ENCODE measurements at regions not wholly inside any gene's neighbourhood (a gene's known extent, or its start where the extent isn't known, plus 50 kb on each side); places are given as distances from the start of the nearest gene placed in this dataset.

GRCh38 chr3:176447369-176447768 is 749.9 kb downstream of the TBL1XR1 start:
- peaks cover 8% of the 10 kb centered on the region for H3K9me3 Mint-ChIP-seq
- CTCF ChIA-PET: no interaction called here
- H3K27me3 Mint-ChIP-seq: no peaks in the 10 kb centered on the region
- H3K4me1 Mint-ChIP-seq (ENCODE audit: low read depth): no peaks in the 10 kb centered on the region
- DNase-seq: no peak
- POLR2A ChIA-PET: no interaction called here
- no peak overlapping the region for H3K27ac Mint-ChIP-seq
- no peak overlapping the region for H3K4me3 Mint-ChIP-seq
- intact Hi-C loops (cut with micrococcal nuclease): no loop called here
- H3K36me3 Mint-ChIP-seq: no peaks in the 10 kb centered on the region

- no peaks in the 10 kb centered on the region for H3K36me3 Mint-ChIP-seq
- H3K9me3 Mint-ChIP-seq: peaks cover 5% of the 10 kb centered on the region
- no peak overlapping the region for H3K4me3 Mint-ChIP-seq
- POLR2A ChIA-PET: no interaction called here
- CTCF ChIA-PET: no interaction called here
- no peaks in the 10 kb centered on the region for H3K27me3 Mint-ChIP-seq
- no peaks in the 10 kb centered on the region for H3K4me1 Mint-ChIP-seq (ENCODE audit: low read depth)
- intact Hi-C loops (cut with micrococcal nuclease): no loop called here
- no peak for DNase-seq
- no peak overlapping the region for H3K27ac Mint-ChIP-seq
These were observed 755.0 kb downstream of the TBL1XR1 start for GRCh38 chr3:176442326-176442725.

DNA sequence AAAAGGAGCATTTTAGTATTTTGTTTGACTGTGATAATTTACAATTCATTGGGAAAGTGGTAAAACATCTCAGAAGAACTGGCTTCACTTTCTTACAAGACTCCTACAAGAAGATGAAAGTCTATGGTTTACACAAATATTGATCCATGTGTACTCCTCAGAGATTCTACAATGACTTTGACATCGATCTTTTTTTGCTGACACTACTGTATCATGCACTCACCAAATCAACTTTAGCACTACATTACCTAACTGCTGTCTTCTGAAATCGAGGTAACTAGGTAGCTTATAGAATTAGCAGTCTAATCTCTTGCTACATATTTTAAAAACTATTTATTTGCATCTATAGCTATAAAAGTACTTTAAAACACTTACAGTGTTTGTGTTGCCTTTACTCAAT is 757.6 kb downstream of the TBL1XR1 start:
- ChIA-PET POLR2A (no interaction called here), CTCF (no interaction called here)
- Mint-ChIP-seq H3K27ac (no peak overlapping the region), H3K27me3 (no peaks in the 10 kb centered on the region), H3K9me3 (peaks cover 5% of the 10 kb centered on the region), H3K36me3 (no peaks in the 10 kb centered on the region), H3K4me1 (ENCODE audit: low read depth) (no peaks in the 10 kb centered on the region), H3K4me3 (no peak overlapping the region)
- intact Hi-C loops (cut with micrococcal nuclease): no loop called here
- DNase-seq: no peak

DNA sequence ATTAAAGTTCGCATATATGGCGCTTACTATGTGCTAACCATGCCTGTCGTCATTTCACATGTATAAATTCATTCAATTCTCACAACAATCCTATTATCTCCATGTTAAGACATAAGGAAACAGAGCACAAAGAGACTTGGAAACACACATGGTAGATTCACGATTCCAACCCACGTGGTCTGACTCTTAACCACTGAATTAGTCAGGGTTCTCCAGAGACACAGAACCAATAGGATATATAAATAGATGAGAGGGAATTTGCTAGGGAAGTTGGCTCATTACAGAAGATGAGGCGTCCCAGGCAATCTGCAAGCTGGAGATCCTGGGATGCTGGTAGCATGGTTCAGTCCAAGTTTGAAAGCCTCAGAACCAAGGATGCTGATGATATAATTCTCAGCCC is 765.3 kb downstream of the TBL1XR1 start:
- intact Hi-C loops (cut with micrococcal nuclease): no loop called here
- Mint-ChIP-seq H3K27me3 (no peaks in the 10 kb centered on the region), H3K9me3 (no peaks in the 10 kb centered on the region), H3K36me3 (no peaks in the 10 kb centered on the region), H3K4me3 (no peak overlapping the region), H3K27ac (no peak overlapping the region), H3K4me1 (ENCODE audit: low read depth) (no peaks in the 10 kb centered on the region)
- no peak for DNase-seq
- ChIA-PET CTCF (no interaction called here), POLR2A (interaction anchor here (0.6 kb wide), 1 partner anchor 1497 kb away, joined by 3 read pairs; no protein-coding TSS in a partner anchor)

GRCh38 chr3:176431038-176431418 is 766.3 kb downstream of the TBL1XR1 start:
- POLR2A ChIA-PET: no interaction called here
- no peaks in the 10 kb centered on the region for H3K9me3 Mint-ChIP-seq
- CTCF ChIA-PET: no interaction called here
- no peak overlapping the region for H3K4me3 Mint-ChIP-seq
- H3K27me3 Mint-ChIP-seq: no peaks in the 10 kb centered on the region
- intact Hi-C loops (cut with micrococcal nuclease): no loop called here
- no peaks in the 10 kb centered on the region for H3K36me3 Mint-ChIP-seq
- H3K4me1 Mint-ChIP-seq (ENCODE audit: low read depth): no peaks in the 10 kb centered on the region
- DNase-seq: no peak
- H3K27ac Mint-ChIP-seq: no peak overlapping the region

DNA sequence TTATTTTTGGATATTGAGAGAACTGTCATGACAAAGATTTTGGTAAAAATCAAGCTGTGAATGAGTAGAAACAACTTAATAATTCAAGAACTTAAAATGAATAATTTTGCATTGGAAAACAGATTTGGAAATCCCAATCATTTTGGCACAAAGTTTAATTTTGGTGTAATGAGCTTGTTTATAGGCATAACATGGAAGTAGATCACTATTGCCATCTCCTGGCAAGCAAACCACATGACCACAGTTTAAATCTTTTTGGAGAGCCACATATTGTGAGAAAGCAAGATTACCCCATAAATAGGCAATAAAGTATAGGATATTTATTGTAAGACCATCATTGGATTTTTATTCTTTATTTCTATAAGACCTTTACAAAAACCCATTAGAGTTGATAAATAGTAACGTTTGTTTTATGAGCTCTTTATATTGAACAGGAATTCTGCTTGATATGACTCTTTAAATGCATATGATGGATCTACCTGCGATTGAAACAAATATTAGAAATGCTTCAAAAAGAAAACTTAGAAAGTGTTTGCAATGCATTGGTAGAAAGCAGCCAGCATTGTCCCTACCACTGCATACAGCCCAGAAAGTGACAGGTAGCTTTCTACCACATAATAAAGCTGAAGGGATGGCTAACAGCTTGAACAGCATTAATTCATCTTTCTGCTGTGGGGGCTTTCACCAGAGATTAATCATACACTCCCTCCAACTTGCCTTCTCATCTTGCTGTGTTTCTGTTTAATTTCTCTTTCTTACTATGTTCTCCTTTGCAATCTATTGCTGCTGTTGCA is 766.8 kb downstream of the TBL1XR1 start:
- Mint-ChIP-seq H3K9me3 (no peaks in the 10 kb centered on the region), H3K4me3 (no peak overlapping the region), H3K36me3 (no peaks in the 10 kb centered on the region), H3K27ac (no peak overlapping the region), H3K27me3 (no peaks in the 10 kb centered on the region), H3K4me1 (ENCODE audit: low read depth) (no peaks in the 10 kb centered on the region)
- intact Hi-C loops (cut with micrococcal nuclease): no loop called here
- CTCF ChIA-PET: no interaction called here
- POLR2A ChIA-PET: no interaction called here
- DNase-seq: no peak

DNA sequence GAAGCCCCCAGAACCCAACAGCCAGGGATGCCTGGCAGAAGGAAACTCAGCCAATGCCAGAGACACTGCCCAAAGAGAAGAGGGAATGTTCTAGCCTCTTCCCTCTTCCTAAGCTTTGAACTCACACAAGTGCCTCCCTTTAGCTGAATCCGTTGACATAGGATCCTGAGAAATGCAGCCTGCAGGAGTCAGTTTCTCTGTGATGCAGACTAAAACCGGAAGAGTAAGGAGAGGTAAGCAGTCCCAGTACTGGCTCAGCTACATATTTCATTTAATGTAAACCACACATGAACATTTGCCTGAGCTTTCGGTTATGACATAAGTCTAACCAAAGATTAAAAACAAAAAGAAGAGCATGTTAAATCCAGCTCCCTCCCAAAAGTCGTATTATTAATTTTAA is 768.7 kb downstream of the TBL1XR1 start:
- H3K4me1 Mint-ChIP-seq (ENCODE audit: low read depth): no peaks in the 10 kb centered on the region
- no peak for DNase-seq
- CTCF ChIA-PET: no interaction called here
- no peak overlapping the region for H3K27ac Mint-ChIP-seq
- no peak overlapping the region for H3K4me3 Mint-ChIP-seq
- POLR2A ChIA-PET: no interaction called here
- intact Hi-C loops (cut with micrococcal nuclease): no loop called here
- H3K27me3 Mint-ChIP-seq: no peaks in the 10 kb centered on the region
- H3K36me3 Mint-ChIP-seq: no peaks in the 10 kb centered on the region
- no peaks in the 10 kb centered on the region for H3K9me3 Mint-ChIP-seq

- H3K27me3 Mint-ChIP-seq: no peaks in the 10 kb centered on the region
- DNase-seq: no peak
- H3K4me3 Mint-ChIP-seq: no peak overlapping the region
- H3K36me3 Mint-ChIP-seq: no peaks in the 10 kb centered on the region
- intact Hi-C loops (cut with micrococcal nuclease): no loop called here
- no peaks in the 10 kb centered on the region for H3K9me3 Mint-ChIP-seq
- ChIA-PET CTCF (no interaction called here), POLR2A (no interaction called here)
- H3K27ac Mint-ChIP-seq: no peak overlapping the region
- H3K4me1 Mint-ChIP-seq (ENCODE audit: low read depth): no peaks in the 10 kb centered on the region
These were observed 770.9 kb downstream of the TBL1XR1 start for GRCh38 chr3:176426371-176426770.

DNA sequence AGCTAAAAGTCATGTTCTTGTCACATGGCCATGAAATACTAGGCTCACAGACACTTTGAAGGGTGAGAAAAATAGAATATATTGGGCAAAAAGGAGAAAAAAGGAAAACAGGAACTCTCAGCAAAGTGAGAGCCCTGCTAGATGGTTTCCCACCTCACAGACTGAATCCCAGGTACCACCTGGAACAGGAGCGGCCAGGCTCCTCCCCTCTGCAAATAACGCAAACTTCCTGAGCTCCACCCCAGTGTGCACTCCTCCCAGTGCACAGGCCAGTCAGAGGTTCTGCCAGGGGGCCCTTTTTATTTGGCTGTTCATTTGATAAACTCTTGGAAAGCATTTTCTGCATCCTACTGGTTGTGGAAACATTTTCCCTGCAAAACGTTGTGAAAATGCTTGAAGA is 780.4 kb downstream of the TBL1XR1 start:
- no peak for DNase-seq
- no peaks in the 10 kb centered on the region for H3K9me3 Mint-ChIP-seq
- no peak overlapping the region for H3K4me3 Mint-ChIP-seq
- intact Hi-C loops (cut with micrococcal nuclease): no loop called here
- CTCF ChIA-PET: interaction anchor here (1.0 kb wide), 1 partner anchor 16 kb away, joined by 6 read pairs; no protein-coding TSS in a partner anchor
- no peak overlapping the region for H3K27ac Mint-ChIP-seq
- H3K27me3 Mint-ChIP-seq: no peaks in the 10 kb centered on the region
- POLR2A ChIA-PET: no interaction called here
- H3K36me3 Mint-ChIP-seq: no peaks in the 10 kb centered on the region
- H3K4me1 Mint-ChIP-seq (ENCODE audit: low read depth): no peaks in the 10 kb centered on the region

DNA sequence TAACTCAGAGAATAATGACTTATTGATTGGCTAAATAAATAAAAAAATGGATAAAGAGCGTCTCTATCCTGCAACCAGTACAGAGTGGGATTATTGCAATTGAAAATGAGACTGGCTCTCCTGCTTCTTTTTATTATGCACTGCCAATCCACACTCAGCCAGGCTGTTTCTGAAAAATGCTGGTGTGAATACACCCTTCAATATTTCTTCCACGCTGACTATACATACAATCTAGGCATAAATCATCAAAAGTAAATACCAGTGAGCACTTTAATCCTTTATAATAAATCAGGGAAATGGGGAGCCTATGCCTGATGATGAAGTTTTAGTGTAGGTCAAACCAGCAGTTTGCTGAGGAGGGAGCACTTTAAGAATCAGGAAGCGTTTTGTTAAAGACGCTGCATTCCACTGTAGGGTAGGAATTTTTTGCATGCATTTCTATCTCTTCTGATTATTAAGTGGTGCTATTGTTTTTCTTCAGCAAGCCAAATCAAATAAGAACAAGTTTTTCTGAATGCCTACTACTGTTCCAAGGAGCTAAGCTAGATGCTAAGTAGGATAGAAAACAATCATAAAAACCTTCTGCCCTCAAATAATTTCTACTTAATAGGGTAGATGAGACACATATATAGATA is 781.5 kb downstream of the TBL1XR1 start:
- no peak for DNase-seq
- intact Hi-C loops (cut with micrococcal nuclease): no loop called here
- ChIA-PET CTCF (no interaction called here), POLR2A (no interaction called here)
- Mint-ChIP-seq H3K27me3 (no peaks in the 10 kb centered on the region), H3K4me1 (ENCODE audit: low read depth) (no peaks in the 10 kb centered on the region), H3K4me3 (no peak overlapping the region), H3K9me3 (no peaks in the 10 kb centered on the region), H3K36me3 (no peaks in the 10 kb centered on the region), H3K27ac (no peak overlapping the region)

DNA sequence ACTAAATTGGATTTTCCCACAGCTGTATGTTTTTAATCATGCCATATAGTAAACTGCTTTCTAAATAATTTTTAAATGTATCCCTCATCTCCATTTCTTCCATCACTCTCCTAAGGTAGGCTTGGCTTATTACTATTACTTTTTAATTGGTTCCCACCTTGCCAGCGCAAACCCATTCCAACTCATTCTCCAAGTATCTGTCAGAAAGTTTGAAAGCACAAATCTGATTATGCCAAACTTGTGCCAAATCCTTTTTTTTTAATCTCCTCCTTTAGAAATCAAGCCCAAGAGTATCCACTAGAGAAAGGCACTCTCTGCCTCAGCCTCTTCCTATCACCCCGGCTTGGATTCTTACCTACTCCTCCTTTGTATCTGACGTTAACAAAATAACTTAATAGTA is 784.5 kb downstream of the TBL1XR1 start:
- Mint-ChIP-seq H3K27me3 (no peaks in the 10 kb centered on the region), H3K27ac (no peak overlapping the region), H3K4me1 (ENCODE audit: low read depth) (no peaks in the 10 kb centered on the region), H3K9me3 (no peaks in the 10 kb centered on the region), H3K36me3 (no peaks in the 10 kb centered on the region), H3K4me3 (no peak overlapping the region)
- CTCF ChIA-PET: no interaction called here
- intact Hi-C loops (cut with micrococcal nuclease): no loop called here
- DNase-seq: no peak
- POLR2A ChIA-PET: no interaction called here

GRCh38 chr3:176403531-176403930 is 793.8 kb downstream of the TBL1XR1 start:
- intact Hi-C loops (cut with micrococcal nuclease): no loop called here
- no peak overlapping the region for H3K27ac Mint-ChIP-seq
- H3K4me3 Mint-ChIP-seq: no peak overlapping the region
- CTCF ChIA-PET: no interaction called here
- H3K27me3 Mint-ChIP-seq: no peaks in the 10 kb centered on the region
- no peak for DNase-seq
- POLR2A ChIA-PET: no interaction called here
- no peaks in the 10 kb centered on the region for H3K36me3 Mint-ChIP-seq
- no peaks in the 10 kb centered on the region for H3K4me1 Mint-ChIP-seq (ENCODE audit: low read depth)
- H3K9me3 Mint-ChIP-seq: peaks cover 2% of the 10 kb centered on the region

GRCh38 chr3:176401211-176401610 is 796.1 kb downstream of the TBL1XR1 start:
- Mint-ChIP-seq H3K4me1 (ENCODE audit: low read depth) (no peaks in the 10 kb centered on the region), H3K9me3 (peaks cover 11% of the 10 kb centered on the region), H3K36me3 (no peaks in the 10 kb centered on the region), H3K27me3 (no peaks in the 10 kb centered on the region), H3K4me3 (no peak overlapping the region), H3K27ac (no peak overlapping the region)
- POLR2A ChIA-PET: no interaction called here
- DNase-seq: no peak
- CTCF ChIA-PET: no interaction called here
- intact Hi-C loops (cut with micrococcal nuclease): no loop called here
